GM23338 (cell line): ENCODE measurements at regions not wholly inside any gene's neighbourhood (a gene's known extent, or its start where the extent isn't known, plus 50 kb on each side); places are given as distances from the start of the nearest gene placed in this dataset.

ENCODE experiments used
- ATAC-seq: fragments of 200-7000 bp; cut with Tn5 transposase; 3 replicates; pipeline ENCODE4 v1.9.1; 2020
- DNase-seq: peaks from one replicate; pipeline ENCODE4 v3.0.0-alpha.2; 2015; ENCODE audit warnings: low spot score
- H2AFZ ChIP-seq: fragments of 200-600 bp; sonication (generic); 2 replicates; pipeline ENCODE4 v1.8.0; 2016; ENCODE audit warnings: antibody characterized with exemption, mild to moderate bottlenecking, moderate library complexity
- H3F3A ChIP-seq: fragments of 200-600 bp; sonication (generic); replicated peaks from 2 replicates; pipeline ENCODE4 v1.8.0; 2017; ENCODE audit warnings: antibody characterized with exemption, mixed run types, low read depth
- H3K27ac ChIP-seq: fragments of 200-600 bp; sonication (generic); 2 replicates; pipeline ENCODE4 v1.6.1; 2016; ENCODE audit warnings: low read depth
- H3K27me3 ChIP-seq: fragments of 200-600 bp; sonication (generic); 2 replicates; pipeline ENCODE4 v1.8.0; 2016; ENCODE audit warnings: mild to moderate bottlenecking, mixed run types, moderate library complexity; ENCODE audit not compliant: insufficient read depth
- H3K36me3 ChIP-seq: fragments of 200-600 bp; sonication (generic); 2 replicates; pipeline ENCODE4 v1.8.0; 2016; ENCODE audit warnings: mild to moderate bottlenecking; ENCODE audit not compliant: insufficient read depth
- H3K4me1 ChIP-seq: fragments of 200-600 bp; sonication (generic); 2 replicates; pipeline ENCODE4 v1.8.0; 2016; ENCODE audit warnings: mild to moderate bottlenecking, moderate library complexity; ENCODE audit not compliant: insufficient read depth
- H3K4me2 ChIP-seq: fragments of 200-600 bp; sonication (generic); 2 replicates; pipeline ENCODE4 v1.7.1; 2017; ENCODE audit warnings: mixed run types
- H3K4me3 ChIP-seq: fragments of 200-600 bp; sonication (generic); 2 replicates; pipeline ENCODE4 v1.6.1; 2016; ENCODE audit warnings: mixed run types
- H3K79me2 ChIP-seq: fragments of 200-600 bp; sonication (generic); replicated peaks from 2 replicates; pipeline ENCODE4 v1.8.0; 2017; ENCODE audit warnings: mild to moderate bottlenecking; ENCODE audit not compliant: insufficient read depth
- H3K9me2 ChIP-seq: fragments of 200-600 bp; sonication (generic); 2 replicates; pipeline ENCODE4 v1.8.0; 2017; ENCODE audit not compliant: insufficient read depth
- H4K20me1 ChIP-seq: fragments of 200-600 bp; sonication (generic); replicated peaks from 2 replicates; pipeline ENCODE4 v1.8.0; 2017; ENCODE audit warnings: mild to moderate bottlenecking; ENCODE audit not compliant: insufficient read depth
- H3K27ac Mint-ChIP-seq: 2 replicates; pipeline ENCODE4 v1.8.0; 2020; ENCODE audit warnings: inconsistent platforms, mild to moderate bottlenecking, moderate library complexity, mixed read lengths
- H3K27me3 Mint-ChIP-seq: 3 replicates; pipeline ENCODE4 v1.8.0; 2022; ENCODE audit warnings: low read depth, mild to moderate bottlenecking, moderate library complexity, mixed read lengths, inconsistent platforms; ENCODE audit not compliant: insufficient read depth, poor library complexity
- H3K36me3 Mint-ChIP-seq: 3 replicates; pipeline ENCODE4 v1.8.0; 2021; ENCODE audit warnings: low read depth, mild to moderate bottlenecking, inconsistent platforms, moderate library complexity, mixed read lengths
- H3K4me1 Mint-ChIP-seq: 3 replicates; pipeline ENCODE4 v1.8.0; 2020; ENCODE audit warnings: mild to moderate bottlenecking, inconsistent platforms, mixed read lengths
- H3K4me3 Mint-ChIP-seq: 3 replicates; pipeline ENCODE4 v1.8.0; 2021; ENCODE audit warnings: moderate library complexity, mild to moderate bottlenecking, inconsistent platforms, mixed read lengths
- H3K9me3 Mint-ChIP-seq: 3 replicates; pipeline ENCODE4 v1.8.0; 2020; ENCODE audit warnings: moderate library complexity, mild to moderate bottlenecking, inconsistent platforms, mixed read lengths
- CREB1 ChIP-seq: fragments of 250-450 bp; sonication (Bioruptor Pico); IDR thresholded peaks from 2 replicates; pipeline ENCODE4 v1.5.0; 2020; ENCODE audit warnings: low read depth, mild to moderate bottlenecking, moderate library complexity
- ETS1 ChIP-seq: IDR thresholded peaks from 2 replicates; pipeline ENCODE4 v1.6.1; 2016; ENCODE audit warnings: antibody characterized with exemption
- EZH2 ChIP-seq: fragments of 200-600 bp; sonication (generic); IDR thresholded peaks from one replicate; pipeline ENCODE4 v1.8.0; 2017; ENCODE audit warnings: antibody characterized with exemption, mild to moderate bottlenecking, low read depth; ENCODE audit not compliant: unreplicated experiment
- EZH2phosphoT487 ChIP-seq: fragments of 200-600 bp; sonication (generic); IDR thresholded peaks from one replicate; pipeline ENCODE4 v1.8.1; 2018; ENCODE audit warnings: antibody characterized with exemption; ENCODE audit not compliant: unreplicated experiment
- NANOG ChIP-seq: IDR thresholded peaks from 2 replicates; pipeline ENCODE4 v1.6.1; 2016; ENCODE audit warnings: antibody characterized with exemption, borderline replicate concordance
- POLR2AphosphoS5 ChIP-seq: IDR thresholded peaks from 2 replicates; pipeline ENCODE4 v1.6.1; 2016; ENCODE audit warnings: antibody characterized with exemption, low read depth
- STAT1 ChIP-seq: IDR thresholded peaks from one replicate; pipeline ENCODE4 v1.6.1; 2016; ENCODE audit warnings: antibody characterized with exemption; ENCODE audit not compliant: unreplicated experiment
- ZNF114 ChIP-seq: fragments of 250-450 bp; sonication (Bioruptor Pico); IDR thresholded peaks from 2 replicates; pipeline ENCODE4 v1.5.0; 2020; ENCODE audit warnings: mild to moderate bottlenecking, moderate library complexity
- ZNF331 ChIP-seq: fragments of 250-450 bp; sonication (Bioruptor Pico); IDR thresholded peaks from 2 replicates; pipeline ENCODE4 v1.5.0; 2020; ENCODE audit warnings: low read depth, mild to moderate bottlenecking, moderate library complexity
- TF ChIP-seq, protein P1 (sequence below): IDR thresholded peaks from one replicate; pipeline ENCODE4 v1.6.1; 2018; ENCODE audit warnings: antibody characterized with exemption; ENCODE audit not compliant: unreplicated experiment
- TF ChIP-seq, protein P2 (sequence below), 2 experiments: fragments of 200-600 bp in 1 of 2; sonication (generic) in 1 of 2; conservative IDR thresholded peaks; 2 replicates each; pipeline versions ENCODE4 v1.5.1 to v1.6.1; 2016 to 2017; ENCODE audit warnings: antibody characterized with exemption in 2 of 2, low read depth in 2 of 2, mild to moderate bottlenecking in 2 of 2, moderate library complexity in 1 of 2

DNA sequence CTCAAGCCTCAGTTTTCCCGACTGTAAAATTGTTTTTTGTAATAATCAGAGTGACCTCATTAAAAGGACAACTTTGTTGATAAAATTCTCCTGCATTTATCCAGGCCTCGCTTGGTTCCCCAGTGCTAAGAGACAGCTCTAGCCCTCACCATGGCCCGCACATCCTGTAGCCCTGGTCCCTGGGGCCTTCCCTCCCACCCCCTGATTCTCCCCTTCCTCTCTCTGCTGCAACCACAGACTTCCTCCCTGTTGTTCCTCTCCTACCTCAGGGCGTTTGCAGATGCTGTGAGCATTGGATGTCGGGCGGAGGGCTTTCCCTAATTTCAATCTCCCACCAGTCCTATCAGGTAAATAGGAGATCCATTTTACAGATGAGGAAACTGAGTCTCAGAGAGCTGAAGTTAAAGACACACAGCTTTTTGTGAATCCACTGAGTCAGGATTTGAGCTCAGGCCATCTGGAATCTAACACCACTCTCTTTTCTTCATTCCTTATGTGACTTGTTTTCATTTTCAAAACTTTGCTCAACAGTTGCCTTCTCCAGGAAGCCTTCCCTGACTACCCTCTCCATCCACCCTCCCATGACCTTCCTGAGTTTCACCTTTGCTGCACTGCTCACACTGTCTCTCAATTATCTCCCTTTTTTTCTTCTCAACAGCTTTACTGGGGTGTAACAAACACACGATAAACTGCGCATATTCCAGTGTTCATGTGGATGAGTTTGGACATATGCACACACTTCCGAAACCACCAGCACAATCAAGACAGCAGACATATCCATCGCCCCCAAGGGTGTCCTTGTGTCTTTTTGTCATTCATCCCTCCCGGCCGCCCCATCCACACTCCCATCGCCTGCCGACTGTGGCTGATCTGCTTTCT is 107.1 kb downstream of the CEBPB start (continued):
- TF ChIP-seq ETS1: no peak
- TF ChIP-seq, protein P1, sequence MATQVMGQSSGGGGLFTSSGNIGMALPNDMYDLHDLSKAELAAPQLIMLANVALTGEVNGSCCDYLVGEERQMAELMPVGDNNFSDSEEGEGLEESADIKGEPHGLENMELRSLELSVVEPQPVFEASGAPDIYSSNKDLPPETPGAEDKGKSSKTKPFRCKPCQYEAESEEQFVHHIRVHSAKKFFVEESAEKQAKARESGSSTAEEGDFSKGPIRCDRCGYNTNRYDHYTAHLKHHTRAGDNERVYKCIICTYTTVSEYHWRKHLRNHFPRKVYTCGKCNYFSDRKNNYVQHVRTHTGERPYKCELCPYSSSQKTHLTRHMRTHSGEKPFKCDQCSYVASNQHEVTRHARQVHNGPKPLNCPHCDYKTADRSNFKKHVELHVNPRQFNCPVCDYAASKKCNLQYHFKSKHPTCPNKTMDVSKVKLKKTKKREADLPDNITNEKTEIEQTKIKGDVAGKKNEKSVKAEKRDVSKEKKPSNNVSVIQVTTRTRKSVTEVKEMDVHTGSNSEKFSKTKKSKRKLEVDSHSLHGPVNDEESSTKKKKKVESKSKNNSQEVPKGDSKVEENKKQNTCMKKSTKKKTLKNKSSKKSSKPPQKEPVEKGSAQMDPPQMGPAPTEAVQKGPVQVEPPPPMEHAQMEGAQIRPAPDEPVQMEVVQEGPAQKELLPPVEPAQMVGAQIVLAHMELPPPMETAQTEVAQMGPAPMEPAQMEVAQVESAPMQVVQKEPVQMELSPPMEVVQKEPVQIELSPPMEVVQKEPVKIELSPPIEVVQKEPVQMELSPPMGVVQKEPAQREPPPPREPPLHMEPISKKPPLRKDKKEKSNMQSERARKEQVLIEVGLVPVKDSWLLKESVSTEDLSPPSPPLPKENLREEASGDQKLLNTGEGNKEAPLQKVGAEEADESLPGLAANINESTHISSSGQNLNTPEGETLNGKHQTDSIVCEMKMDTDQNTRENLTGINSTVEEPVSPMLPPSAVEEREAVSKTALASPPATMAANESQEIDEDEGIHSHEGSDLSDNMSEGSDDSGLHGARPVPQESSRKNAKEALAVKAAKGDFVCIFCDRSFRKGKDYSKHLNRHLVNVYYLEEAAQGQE: no peak
- TF ChIP-seq CREB1: no peak
- TF ChIP-seq STAT1: no peak
- no peak for TF ChIP-seq EZH2phosphoT487
- TF ChIP-seq ZNF331: no peak
- TF ChIP-seq NANOG: no peak
- TF ChIP-seq, protein P2, sequence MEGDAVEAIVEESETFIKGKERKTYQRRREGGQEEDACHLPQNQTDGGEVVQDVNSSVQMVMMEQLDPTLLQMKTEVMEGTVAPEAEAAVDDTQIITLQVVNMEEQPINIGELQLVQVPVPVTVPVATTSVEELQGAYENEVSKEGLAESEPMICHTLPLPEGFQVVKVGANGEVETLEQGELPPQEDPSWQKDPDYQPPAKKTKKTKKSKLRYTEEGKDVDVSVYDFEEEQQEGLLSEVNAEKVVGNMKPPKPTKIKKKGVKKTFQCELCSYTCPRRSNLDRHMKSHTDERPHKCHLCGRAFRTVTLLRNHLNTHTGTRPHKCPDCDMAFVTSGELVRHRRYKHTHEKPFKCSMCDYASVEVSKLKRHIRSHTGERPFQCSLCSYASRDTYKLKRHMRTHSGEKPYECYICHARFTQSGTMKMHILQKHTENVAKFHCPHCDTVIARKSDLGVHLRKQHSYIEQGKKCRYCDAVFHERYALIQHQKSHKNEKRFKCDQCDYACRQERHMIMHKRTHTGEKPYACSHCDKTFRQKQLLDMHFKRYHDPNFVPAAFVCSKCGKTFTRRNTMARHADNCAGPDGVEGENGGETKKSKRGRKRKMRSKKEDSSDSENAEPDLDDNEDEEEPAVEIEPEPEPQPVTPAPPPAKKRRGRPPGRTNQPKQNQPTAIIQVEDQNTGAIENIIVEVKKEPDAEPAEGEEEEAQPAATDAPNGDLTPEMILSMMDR (conservative IDR thresholded peaks at IDR 0.05; ENCODE audit: low read depth in 2 of 2): no peak
- TF ChIP-seq POLR2AphosphoS5: no peak
- TF ChIP-seq EZH2: no peak
- TF ChIP-seq ZNF114 (CRISPR knock-in tag): no peak

GRCh38 chr20:50298554-50299324 is 108.1 kb downstream of the CEBPB start:
- H2AFZ ChIP-seq: no peak overlapping the region
- ATAC-seq (no peak), DNase-seq (no peak)
- Mint-ChIP-seq H3K4me1 (peaks cover 7% of the 10 kb centered on the region), H3K4me3 (no peak overlapping the region), H3K9me3 (no peaks in the 10 kb centered on the region), H3K27ac (no peak overlapping the region), H3K36me3 (no peaks in the 10 kb centered on the region), H3K27me3 (peaks cover 12% of the 10 kb centered on the region)
- H3F3A ChIP-seq: no peaks in the 10 kb centered on the region
- no peaks in the 10 kb centered on the region for H3K36me3 ChIP-seq
- no peaks in the 10 kb centered on the region for H3K4me1 ChIP-seq
- H3K4me2 ChIP-seq: no peak overlapping the region
- no peaks in the 10 kb centered on the region for H3K79me2 ChIP-seq
- H4K20me1 ChIP-seq: no peaks in the 10 kb centered on the region
- no peaks in the 10 kb centered on the region for H3K27me3 ChIP-seq
- no peak overlapping the region for H3K4me3 ChIP-seq
- TF ChIP-seq POLR2AphosphoS5: no peak
- TF ChIP-seq ZNF331: no peak
- TF ChIP-seq, protein P2 (conservative IDR thresholded peaks at IDR 0.05; ENCODE audit: low read depth in 2 of 2): 0 out of 4 replicates have a peak, but pooled peaks of 1 of the 2 experiments have one; percentile 5
- no peak overlapping the region for H3K27ac ChIP-seq
- H3K9me2 ChIP-seq: no peaks in the 10 kb centered on the region
